Endothelial cell of umbilical vein (primary cell): ENCODE measurements at regions not wholly inside any gene's neighbourhood (a gene's known extent, or its start where the extent isn't known, plus 50 kb on each side); places are given as distances from the start of the nearest gene placed in this dataset.

Source experiments
- BruUV-seq: library from RNA; stranded (reverse); fragments of 400-500 nt; replicated peaks from 2 replicates; lab custom pipeline; 2021; lab: Mats Ljungman, UMichigan
- CTCF ChIA-PET: fragments of 300-600, 350-600 bp; sonication (Branson Sonifier 250); formaldehyde crosslinking; loops from one replicate; lab custom pipeline; 2021; ENCODE audit warnings: antibody characterized with exemption, inconsistent platforms; lab: Charles Lee
- POLR2A ChIA-PET: fragments of 300-600, 350-600 bp; sonication (Branson Sonifier 250); formaldehyde crosslinking; loops from one replicate; lab custom pipeline; 2021; ENCODE audit warnings: antibody characterized with exemption, inconsistent platforms; lab: Charles Lee
- DNase-seq: peaks from one replicate; pipeline ENCODE4 v3.0.0-alpha.2; 2011; ENCODE audit warnings: low read depth, low spot score
- FAIRE-seq: peaks from 2 replicates; lab custom pipeline; 2011; peaks lifted over from hg19 to GRCh38; lab: Jason Lieb, UNC
- H2AFZ ChIP-seq: 2 replicates; pipeline ENCODE4 v1.6.0; 2012; ENCODE audit warnings: low read depth, low read length, control low read depth, inconsistent platforms
- H3K27ac ChIP-seq: 2 replicates; pipeline ENCODE4 v1.5.1; 2011; ENCODE audit warnings: low read depth, mild to moderate bottlenecking, control low read depth, low read length, moderate library complexity; ENCODE audit not compliant: insufficient read depth
- H3K27me3 ChIP-seq, 2 experiments: 2 replicates each; pipeline versions ENCODE4 v1.6.0 to v1.6.1; 2011; ENCODE audit warnings: low read length in 2 of 2, mixed read lengths in 1 of 2; ENCODE audit not compliant: control insufficient read depth in 2 of 2, insufficient read depth in 2 of 2
- H3K36me3 ChIP-seq, 2 experiments: 2 replicates in 1 of 2; 3 replicates in 1 of 2; pipeline ENCODE4 v1.5.1; 2011; ENCODE audit warnings: low read length in 2 of 2, mild to moderate bottlenecking in 1 of 2, moderate library complexity in 1 of 2; ENCODE audit not compliant: control insufficient read depth in 2 of 2, insufficient read depth in 2 of 2; ENCODE audit errors: extremely low read depth in 1 of 2
- H3K4me1 ChIP-seq: 3 replicates; pipeline ENCODE4 v1.5.1; 2011; ENCODE audit warnings: mild to moderate bottlenecking, low read length; ENCODE audit not compliant: control insufficient read depth, insufficient read depth; ENCODE audit errors: extremely low read depth
- H3K4me2 ChIP-seq: 2 replicates; pipeline ENCODE4 v1.6.1; 2011; ENCODE audit warnings: low read length, control low read depth, mixed read lengths; ENCODE audit not compliant: insufficient read depth
- H3K4me3 ChIP-seq, 3 experiments: fragments of 200-600 bp in 1 of 3; sonication (generic), shearing (Covaris generic) in 1 of 3; replicated peaks in 1 of 3; 2 replicates each; pipeline ENCODE4 v1.5.1; 2011 to 2016; ENCODE audit warnings: control low read depth in 3 of 3, low read length in 3 of 3, mild to moderate bottlenecking in 2 of 3, inconsistent platforms in 1 of 3, low read depth in 1 of 3, moderate library complexity in 1 of 3; ENCODE audit not compliant: insufficient read depth in 1 of 3
- H3K79me2 ChIP-seq: 2 replicates; pipeline ENCODE4 v1.6.0; 2012; ENCODE audit warnings: low read length, inconsistent platforms; ENCODE audit not compliant: control insufficient read depth, insufficient read depth
- H3K9ac ChIP-seq: replicated peaks from 2 replicates; pipeline ENCODE3; 2011; ENCODE audit warnings: low read length, control low read depth; ENCODE audit not compliant: insufficient read depth; ENCODE audit errors: extremely low read depth
- H3K9me1 ChIP-seq: replicated peaks from 3 replicates; pipeline ENCODE4 v1.6.0; 2011; ENCODE audit warnings: mild to moderate bottlenecking, low read length; ENCODE audit not compliant: control insufficient read depth, insufficient read depth; ENCODE audit errors: extremely low read depth
- H3K9me3 ChIP-seq: replicated peaks from 2 replicates; pipeline ENCODE4 v1.5.1; 2012; ENCODE audit warnings: low read length, inconsistent platforms; ENCODE audit not compliant: control insufficient read depth, insufficient read depth
- H4K20me1 ChIP-seq: replicated peaks from 2 replicates; pipeline ENCODE3; 2011; ENCODE audit warnings: mild to moderate bottlenecking, low read length; ENCODE audit not compliant: control insufficient read depth, insufficient read depth; ENCODE audit errors: extremely low read depth
- EZH2 ChIP-seq: IDR thresholded peaks from 2 replicates; pipeline ENCODE4 v1.6.1; 2012; ENCODE audit warnings: borderline replicate concordance, low read depth, mild to moderate bottlenecking, moderate library complexity, low read length, inconsistent platforms; ENCODE audit not compliant: severe bottlenecking
- FOS ChIP-seq: IDR thresholded peaks from 2 replicates; pipeline ENCODE4 v1.6.1; 2011; ENCODE audit warnings: mild to moderate bottlenecking, low read length, moderate library complexity, borderline replicate concordance; ENCODE audit not compliant: insufficient read depth
- GATA2 ChIP-seq: IDR thresholded peaks from 2 replicates; pipeline ENCODE4 v1.7.0; 2011; ENCODE audit warnings: low read depth, mild to moderate bottlenecking, moderate library complexity, mixed read lengths, low read length; ENCODE audit not compliant: insufficient read length, insufficient read depth
- JUN ChIP-seq: IDR thresholded peaks from 2 replicates; pipeline ENCODE4 v1.6.1; 2011; ENCODE audit warnings: borderline replicate concordance, low read depth; ENCODE audit not compliant: insufficient read length, insufficient read depth
- MYC ChIP-seq: IDR thresholded peaks from one replicate; pipeline ENCODE4 v1.6.1; 2011; ENCODE audit warnings: mild to moderate bottlenecking, low read depth, low read length
- POLR2A ChIP-seq: IDR thresholded peaks from 2 replicates; pipeline ENCODE4 v1.6.1; 2012; ENCODE audit warnings: low read depth, mild to moderate bottlenecking, control low read depth, low read length
- POLR2AphosphoS5 ChIP-seq: IDR thresholded peaks from 2 replicates; pipeline ENCODE4 v1.6.1; 2012; ENCODE audit warnings: low read depth, mild to moderate bottlenecking, control low read depth, low read length, moderate library complexity; ENCODE audit not compliant: insufficient read depth
- dilution Hi-C: fragments of 300-500 bp; cut with MboI; formaldehyde crosslinking; loops from one replicate; pipeline ENCODE4 v1.15.0; 2019; ENCODE audit warnings: low sequenced_read_pairs; ENCODE audit not compliant: extremely low pct_ligation_motif_present
- intact Hi-C: fragments of 100-400 bp; cut with micrococcal nuclease; formaldehyde crosslinking; loops from one replicate; pipeline ENCODE4 v1.10.0; 2022
- TF ChIP-seq, protein P1 (sequence below): IDR thresholded peaks from 2 replicates; pipeline ENCODE4 v1.6.1; 2011; ENCODE audit not compliant: insufficient read depth, insufficient read length
- TF ChIP-seq, protein P2 (sequence below), 2 donors: IDR thresholded peaks; 1 replicate in 1 of 2; 2 replicates in 1 of 2; pipeline ENCODE4 v1.5.1; 2011; ENCODE audit warnings: low read length in 2 of 2, mild to moderate bottlenecking in 2 of 2, moderate library complexity in 2 of 2, control low read depth in 1 of 2, inconsistent platforms in 1 of 2, low read depth in 1 of 2; ENCODE audit not compliant: insufficient read depth in 1 of 2; ENCODE audit errors: extremely low read depth in 1 of 2

DNA sequence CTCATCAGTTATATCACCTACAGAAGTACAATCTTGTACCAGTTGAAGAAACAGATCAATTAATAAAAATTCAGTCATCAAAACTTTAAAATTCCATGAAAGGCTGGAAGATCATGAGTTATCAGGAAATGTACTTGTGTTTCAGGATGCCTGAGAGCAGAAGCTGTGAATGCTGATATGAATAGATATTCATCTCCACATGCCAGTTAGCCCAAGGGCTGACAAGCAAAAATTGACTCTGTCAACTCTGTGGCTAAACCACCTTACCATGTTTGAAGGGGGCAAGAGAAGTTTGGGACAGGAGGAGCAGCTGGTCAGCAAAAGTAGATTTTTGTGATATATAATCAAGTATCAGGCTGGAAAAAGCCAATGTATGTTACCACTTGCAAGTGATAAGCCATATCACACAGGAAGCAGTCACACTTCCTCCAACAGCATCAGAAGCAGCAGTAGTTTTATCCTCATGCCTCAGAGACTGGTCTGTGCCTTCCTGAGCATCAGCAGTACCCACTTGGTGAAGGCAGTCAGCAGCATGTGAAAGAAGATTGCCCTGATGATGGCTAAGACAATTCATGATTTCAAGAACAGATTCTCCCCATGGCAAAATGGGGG lies 328.2 kb upstream of the CNTNAP5 start:
- no peaks in the 10 kb centered on the region for H4K20me1 ChIP-seq
- H3K79me2 ChIP-seq, result no peaks in the 10 kb centered on the region
- ChIA-PET POLR2A (no interaction called here), CTCF (no interaction called here)
- DNase-seq, result no peak
- H3K9me1 ChIP-seq, result no peaks in the 10 kb centered on the region
- intact Hi-C loops, result no loop called here
- H3K36me3 ChIP-seq, result no peaks in the 10 kb centered on the region
- no peak overlapping the region for H3K9ac ChIP-seq
- H3K9me3 ChIP-seq, result no peaks in the 10 kb centered on the region
- no peak for FAIRE-seq
- no peak overlapping the region for H3K4me2 ChIP-seq
- no peaks in the 10 kb centered on the region for H3K27me3 ChIP-seq
- TF ChIP-seq GATA2, result no peak
- TF ChIP-seq POLR2A, result no peak
- TF ChIP-seq, protein P1, sequence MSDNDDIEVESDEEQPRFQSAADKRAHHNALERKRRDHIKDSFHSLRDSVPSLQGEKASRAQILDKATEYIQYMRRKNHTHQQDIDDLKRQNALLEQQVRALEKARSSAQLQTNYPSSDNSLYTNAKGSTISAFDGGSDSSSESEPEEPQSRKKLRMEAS, result no peak
- TF ChIP-seq JUN, result no peak
- TF ChIP-seq FOS, result no peak
- TF ChIP-seq, protein P2, sequence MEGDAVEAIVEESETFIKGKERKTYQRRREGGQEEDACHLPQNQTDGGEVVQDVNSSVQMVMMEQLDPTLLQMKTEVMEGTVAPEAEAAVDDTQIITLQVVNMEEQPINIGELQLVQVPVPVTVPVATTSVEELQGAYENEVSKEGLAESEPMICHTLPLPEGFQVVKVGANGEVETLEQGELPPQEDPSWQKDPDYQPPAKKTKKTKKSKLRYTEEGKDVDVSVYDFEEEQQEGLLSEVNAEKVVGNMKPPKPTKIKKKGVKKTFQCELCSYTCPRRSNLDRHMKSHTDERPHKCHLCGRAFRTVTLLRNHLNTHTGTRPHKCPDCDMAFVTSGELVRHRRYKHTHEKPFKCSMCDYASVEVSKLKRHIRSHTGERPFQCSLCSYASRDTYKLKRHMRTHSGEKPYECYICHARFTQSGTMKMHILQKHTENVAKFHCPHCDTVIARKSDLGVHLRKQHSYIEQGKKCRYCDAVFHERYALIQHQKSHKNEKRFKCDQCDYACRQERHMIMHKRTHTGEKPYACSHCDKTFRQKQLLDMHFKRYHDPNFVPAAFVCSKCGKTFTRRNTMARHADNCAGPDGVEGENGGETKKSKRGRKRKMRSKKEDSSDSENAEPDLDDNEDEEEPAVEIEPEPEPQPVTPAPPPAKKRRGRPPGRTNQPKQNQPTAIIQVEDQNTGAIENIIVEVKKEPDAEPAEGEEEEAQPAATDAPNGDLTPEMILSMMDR (IDR thresholded peaks at IDR 0.05; ENCODE audit: extremely low read depth in 1 of 2, insufficient read depth in 1 of 2, low read depth in 1 of 2, low read length in 2 of 2), result no peak
- TF ChIP-seq MYC, result no peak
- TF ChIP-seq POLR2AphosphoS5, result no peak
- TF ChIP-seq EZH2, result no peak
- H2AFZ ChIP-seq, result no peak overlapping the region
- no TSS peak for BruUV-seq
- H3K4me3 ChIP-seq, result no peak overlapping the region
- dilution Hi-C loops, result no loop called here
- H3K4me1 ChIP-seq, result no peaks in the 10 kb centered on the region
- H3K27ac ChIP-seq, result no peak overlapping the region
